HG02981 (cell line): ENCODE measurements at regions not wholly inside any gene's neighbourhood (a gene's known extent, or its start where the extent isn't known, plus 50 kb on each side); places are given as distances from the start of the nearest gene placed in this dataset.
A peak's percentile ranks its signal among the peaks of the same experiment; 100 is the strongest.

Source experiments
- ATAC-seq: cut with Tn5 transposase; IDR thresholded peaks from one replicate; pipeline ENCODE4 v1.9.1; 2021; ENCODE audit warnings: mild to moderate bottlenecking, moderate library complexity; ENCODE audit not compliant: unreplicated experiment

DNA sequence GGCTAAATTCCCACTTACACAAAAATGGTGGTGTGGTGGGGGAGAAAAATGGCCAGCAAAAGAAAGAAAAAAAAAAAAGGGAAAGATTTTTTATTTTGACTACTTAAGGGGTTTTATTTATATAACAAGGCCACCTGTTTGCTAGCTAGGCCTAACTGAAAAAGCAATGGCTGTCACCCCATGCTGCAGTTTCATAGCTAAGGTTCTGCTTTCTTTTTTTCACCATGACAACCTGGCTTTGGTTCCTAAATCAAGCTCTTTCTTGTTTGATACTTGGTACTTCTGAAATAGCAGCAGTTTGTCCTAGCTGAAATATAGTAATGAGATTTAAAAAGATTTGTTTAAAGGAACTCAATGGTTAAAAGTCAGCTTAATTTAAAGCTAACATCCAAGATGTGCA, 433.2 kb upstream of the MEX3C start:
- no peak for ATAC-seq

DNA sequence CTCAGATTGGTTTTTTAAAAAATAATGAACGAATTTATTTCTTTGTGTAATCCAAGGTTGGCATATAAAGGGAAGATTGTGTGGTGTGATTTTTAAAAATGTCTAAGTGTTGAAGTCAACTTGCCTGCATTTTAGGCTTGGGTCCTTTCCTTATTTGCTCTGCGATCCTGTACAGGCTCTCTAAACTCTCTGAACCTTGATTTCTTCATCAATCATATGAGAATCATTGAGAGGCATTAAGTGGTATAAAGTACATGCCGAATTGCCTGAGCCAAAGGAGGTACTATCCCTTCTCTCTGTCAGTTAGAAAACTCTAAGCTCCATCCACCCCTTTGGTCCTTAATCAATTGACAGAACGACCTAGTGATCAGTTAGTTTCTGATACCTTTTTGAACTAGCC, 440.4 kb upstream of the MEX3C start:
- ATAC-seq = no peak

DNA sequence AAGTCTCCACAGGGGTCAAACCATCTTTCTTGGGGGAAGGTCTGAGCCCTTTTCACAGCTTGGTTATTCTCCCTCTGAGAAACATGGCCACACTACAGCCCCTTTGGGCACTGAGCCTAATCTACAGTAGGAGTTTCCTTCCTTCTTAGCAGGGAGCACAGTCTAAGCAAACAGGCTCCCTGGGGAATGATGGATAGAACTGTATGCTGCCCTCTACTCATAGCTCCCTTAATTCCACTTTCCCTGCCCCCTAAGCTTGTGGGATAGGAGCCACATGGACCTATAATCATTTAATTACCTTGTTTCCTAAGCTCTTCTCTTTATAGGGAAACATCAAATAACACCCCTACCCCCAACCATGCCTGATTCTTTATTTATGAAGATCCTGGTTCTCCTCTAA, 442.1 kb upstream of the MEX3C start:
- ATAC-seq = no peak

DNA sequence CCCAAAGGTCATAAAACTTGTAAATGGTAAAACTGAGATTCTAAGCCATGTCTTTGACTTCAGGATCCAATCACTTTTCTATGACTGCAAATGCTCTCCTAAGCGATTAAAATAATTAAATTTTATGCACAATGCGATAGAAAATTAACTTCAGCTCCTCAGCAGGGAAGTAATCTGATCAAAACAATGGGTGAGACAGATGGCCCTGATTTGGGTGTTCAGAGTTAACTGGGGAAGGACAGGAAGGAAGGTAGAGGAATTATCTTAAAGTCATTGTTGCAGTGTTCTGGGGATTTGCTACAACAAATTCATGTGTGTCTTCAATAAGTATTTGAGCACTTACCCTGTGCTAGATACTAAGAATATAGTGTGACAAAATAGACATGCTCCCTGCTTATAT, 446.0 kb upstream of the MEX3C start:
- no peak for ATAC-seq

GRCh38 chr18:51645607-51646006, 448.1 kb upstream of the MEX3C start:
- no peak for ATAC-seq

- ATAC-seq = no peak
Observed at GRCh38 chr18:51647346-51647745, 449.9 kb upstream of the MEX3C start.

DNA sequence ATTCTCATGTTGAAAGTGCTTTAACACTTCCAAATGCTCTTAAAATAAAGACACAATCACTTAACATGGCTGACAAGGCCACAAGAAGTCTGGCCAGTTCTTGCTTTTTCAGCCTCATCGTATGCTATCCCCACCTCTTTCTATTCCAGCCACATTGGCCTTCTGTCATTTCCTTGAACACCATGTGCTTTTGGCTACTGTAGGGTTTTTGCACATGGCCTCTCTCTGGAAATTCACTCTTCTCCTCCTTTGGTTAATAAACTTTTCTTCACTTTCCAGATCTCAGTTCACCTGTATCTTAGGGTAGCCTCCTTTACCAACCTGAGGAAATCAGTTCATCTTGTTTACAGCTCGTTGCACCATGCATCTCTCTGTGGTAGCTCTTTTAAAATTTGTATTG, 450.5 kb upstream of the MEX3C start:
- ATAC-seq = no peak

DNA sequence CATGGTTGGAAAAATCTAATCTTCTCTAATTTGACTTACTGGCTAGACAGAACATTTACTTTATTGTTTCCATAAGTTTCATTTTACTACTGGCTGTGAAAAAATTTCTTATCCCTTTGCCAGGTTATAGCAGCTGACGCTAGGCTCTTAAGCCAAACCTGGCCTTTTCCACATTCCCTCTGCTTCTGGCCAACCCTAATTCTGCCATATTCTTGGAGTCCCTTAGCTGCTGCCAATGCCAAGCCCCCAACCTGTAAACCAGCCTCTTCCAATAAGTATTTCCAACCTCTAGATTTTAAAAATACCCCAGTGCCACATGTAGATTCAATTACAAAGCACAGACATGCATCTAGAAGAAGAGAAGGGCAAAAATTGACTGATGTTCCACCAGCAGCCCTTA, 452.3 kb upstream of the MEX3C start:
- no peak for ATAC-seq

GRCh38 chr18:51651761-51652160, 454.3 kb upstream of the MEX3C start:
- ATAC-seq = no peak

GRCh38 chr18:51653507-51654213, 456.2 kb upstream of the MEX3C start:
- no peak for ATAC-seq

- ATAC-seq = peak; percentile 52
Observed at GRCh38 chr18:51654488-51655326, 457.2 kb upstream of the MEX3C start.

GRCh38 chr18:51655327-51655698, 457.8 kb upstream of the MEX3C start:
- peak; percentile 67 for ATAC-seq

- ATAC-seq = no peak
Observed at GRCh38 chr18:51656249-51656648, 458.8 kb upstream of the MEX3C start.

DNA sequence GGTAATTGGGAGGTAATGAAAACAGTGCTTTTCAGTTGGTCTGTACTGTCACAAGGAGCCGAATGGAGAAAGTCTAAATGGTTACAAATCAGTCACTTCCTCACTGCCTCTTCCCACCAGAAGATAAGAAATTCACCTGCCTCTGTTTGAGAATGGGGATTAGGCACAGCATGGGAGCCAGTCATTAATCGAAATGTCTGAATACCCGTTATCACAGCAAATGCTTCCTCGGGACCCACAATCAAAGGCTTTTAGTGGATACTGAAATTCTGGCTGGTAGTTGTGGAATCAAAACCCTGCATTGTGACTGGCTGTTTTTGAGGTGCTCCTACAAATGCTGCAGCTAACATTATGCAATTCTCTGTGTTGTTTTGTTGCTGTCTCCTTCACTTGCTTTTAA, 461.0 kb upstream of the MEX3C start:
- no peak for ATAC-seq

DNA sequence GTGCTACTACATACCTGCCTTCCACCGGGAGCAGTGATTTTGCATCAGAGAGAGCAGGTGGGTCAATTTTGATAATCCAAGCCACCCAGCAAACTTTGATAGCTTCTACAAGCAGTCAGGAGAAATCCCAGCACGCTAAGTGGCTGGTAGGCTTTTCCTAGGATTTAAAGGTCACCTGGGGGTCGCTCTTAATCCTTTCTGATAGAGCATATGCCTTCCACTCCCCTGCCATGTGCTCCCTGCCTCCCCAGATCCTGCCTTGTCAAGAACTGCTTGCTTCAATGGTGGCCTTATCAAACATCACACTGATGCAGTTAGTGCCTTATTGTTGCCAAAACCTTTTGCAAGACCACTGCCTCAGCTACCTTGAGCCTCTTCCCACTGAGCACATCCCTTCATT, 462.3 kb upstream of the MEX3C start:
- ATAC-seq = no peak

DNA sequence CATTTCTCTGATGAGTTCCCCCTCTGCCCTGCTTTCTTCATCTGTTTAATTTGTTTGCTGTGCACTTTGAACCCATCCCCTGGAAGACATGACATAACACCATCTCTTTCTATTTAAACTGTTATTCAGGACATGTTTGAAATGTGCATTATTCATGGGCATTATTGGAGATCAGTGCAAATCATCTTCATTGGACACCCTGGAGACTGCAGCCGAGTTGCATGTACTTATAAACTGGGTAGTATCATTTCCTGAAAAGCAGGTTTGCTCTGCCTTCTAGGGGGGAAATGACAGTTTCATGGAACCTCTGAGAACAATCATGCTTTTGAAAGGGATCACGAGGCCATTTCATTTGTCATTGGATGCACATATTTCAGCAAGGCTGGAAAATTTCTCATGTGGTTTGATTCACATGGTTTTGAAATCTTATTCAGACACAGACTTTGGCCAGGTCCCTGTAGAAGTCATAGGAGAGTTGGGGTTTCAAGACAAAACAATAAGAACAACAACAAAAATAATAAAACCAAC, 462.8 kb upstream of the MEX3C start:
- ATAC-seq = no peak

DNA sequence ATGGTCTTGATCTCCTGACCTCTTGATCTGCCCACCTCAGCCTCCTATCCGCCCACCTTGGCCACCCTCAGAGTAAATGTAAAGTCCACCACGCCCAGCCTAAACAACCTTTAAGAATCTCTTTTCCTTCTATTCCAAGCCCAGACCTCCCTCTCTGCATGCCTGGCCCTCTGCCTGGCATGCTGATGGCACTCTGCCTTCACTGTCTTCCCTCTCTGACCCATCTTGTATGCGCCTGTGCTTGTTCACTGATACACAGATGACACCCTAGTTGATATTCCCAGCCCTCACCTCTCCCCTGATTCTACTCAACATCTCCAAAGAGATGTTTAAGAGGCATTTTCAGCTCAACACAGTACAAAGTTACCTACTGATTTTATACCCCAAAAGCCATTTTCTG, 466.8 kb upstream of the MEX3C start:
- no peak for ATAC-seq

- ATAC-seq = no peak
Observed at GRCh38 chr18:51666763-51667191, 469.3 kb upstream of the MEX3C start.

- peak; percentile 88 for ATAC-seq
Observed at GRCh38 chr18:51668101-51668500, 470.6 kb upstream of the MEX3C start.

DNA sequence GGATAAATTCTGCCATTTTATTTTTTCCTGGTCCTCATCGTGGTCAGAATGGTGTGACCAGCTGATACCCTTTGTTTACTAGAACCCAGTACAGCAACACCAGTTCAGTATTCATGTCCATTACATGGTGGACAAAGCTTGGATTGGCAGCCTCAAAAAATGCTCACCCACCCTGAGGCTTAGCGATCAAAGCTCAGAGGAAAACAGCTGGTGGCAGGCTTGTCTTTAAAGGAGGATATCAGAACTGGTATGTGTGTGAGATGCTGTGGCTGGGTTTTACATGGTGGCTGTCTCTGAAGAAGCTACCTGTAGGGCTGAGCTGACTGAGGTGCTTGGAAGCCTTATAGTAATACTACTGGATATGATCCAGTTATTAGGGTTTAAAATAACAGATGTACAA, 471.1 kb upstream of the MEX3C start:
- no peak for ATAC-seq

GRCh38 chr18:51686590-51686989, 489.1 kb upstream of the MEX3C start:
- ATAC-seq = no peak
